NCI-H748 (cell line): ENCODE measurements at regions not wholly inside any gene's neighbourhood (a gene's known extent, or its start where the extent isn't known, plus 50 kb on each side); places are given as distances from the start of the nearest gene placed in this dataset.
A peak's percentile ranks its signal among the peaks of the same experiment; 100 is the strongest.
"Not testable (repeated sequence)": the region's sequence is repeated elsewhere in the genome, so short reads cannot be mapped to it uniquely, and the experiment has no call there.

Source experiments
- DNase-seq: peaks from one replicate; lab custom pipeline; 2025; ENCODE audit not compliant: unreplicated experiment; lab: John Stamatoyannopoulos, UW

DNA sequence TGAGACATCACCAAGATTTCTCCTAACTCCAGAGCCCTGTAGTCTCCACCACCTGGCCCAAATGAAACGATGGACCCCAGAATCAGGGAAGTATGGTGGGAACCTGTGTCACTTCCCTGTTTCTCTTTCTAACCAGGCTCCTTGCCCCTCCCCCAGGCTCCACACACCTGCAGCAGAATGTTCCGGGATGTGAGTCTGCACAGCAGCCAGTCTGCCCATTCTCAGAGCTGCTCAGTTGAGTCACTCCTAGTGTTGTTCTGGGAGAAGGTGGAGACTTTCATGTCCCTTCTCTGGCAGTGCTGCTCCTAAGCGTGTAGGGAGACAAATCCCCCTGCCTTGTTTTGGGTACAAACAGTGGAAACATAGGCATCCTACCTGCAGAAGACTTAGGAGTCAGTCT, 76.0 kb upstream of the XPA start:
- DNase-seq: no peak

DNA sequence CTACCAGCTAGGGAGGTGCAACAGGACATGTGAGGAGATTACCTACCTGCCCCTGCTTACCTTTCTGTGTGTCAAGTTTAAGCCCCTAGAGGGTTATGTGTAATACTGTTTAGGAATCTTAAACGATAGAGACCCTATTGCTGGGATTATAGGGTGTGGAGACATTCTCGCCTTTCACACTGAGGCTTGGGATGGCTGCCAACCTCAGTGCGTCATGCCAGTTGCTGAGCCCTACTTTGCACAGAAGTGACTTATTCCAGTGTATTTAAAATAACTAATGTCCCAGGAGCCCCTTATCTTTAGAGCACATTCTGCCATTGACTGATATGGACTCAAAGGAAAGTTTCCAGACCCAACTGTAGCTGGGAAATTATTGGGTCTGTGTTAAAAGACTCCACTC, 76.6 kb upstream of the XPA start:
- no peak for DNase-seq

DNA sequence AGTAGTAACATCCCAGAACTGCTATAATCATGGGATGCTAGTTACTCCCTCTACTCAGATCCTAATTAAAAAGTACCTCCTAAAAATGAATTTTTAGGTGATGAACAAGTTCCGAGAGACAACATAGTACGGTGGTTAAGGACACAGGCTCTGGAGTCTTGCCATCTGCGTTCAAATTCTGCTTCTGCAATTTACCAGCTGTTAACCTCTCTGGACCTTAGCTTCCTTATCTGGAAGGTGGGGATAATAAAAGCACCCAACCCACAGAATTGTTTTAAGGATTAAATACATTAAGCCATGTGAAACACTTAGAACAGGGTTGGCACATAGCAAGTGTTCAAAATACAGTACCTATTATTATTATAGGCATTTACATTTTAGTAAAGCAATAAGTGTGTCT, 77.5 kb upstream of the XPA start:
- no peak for DNase-seq

DNA sequence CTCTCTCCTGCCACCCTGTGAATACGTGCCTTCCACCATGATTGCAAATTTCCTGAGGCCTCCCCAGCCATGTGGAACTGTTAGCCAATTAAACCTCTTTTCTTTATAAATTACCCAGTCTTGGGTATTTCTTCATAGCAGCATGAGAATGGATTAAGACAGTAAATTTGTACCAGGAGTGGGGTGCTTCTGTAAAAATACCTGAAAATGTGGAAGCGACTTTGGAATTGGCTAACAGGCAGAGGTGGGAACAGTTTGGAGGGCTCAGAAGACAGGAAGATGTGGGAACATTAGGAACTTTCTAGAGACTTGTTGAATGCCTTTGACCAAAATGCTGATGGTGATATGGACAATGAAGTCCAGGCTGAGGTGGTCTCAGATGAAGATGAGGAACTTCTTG, 74.3 kb upstream of the FOXE1 start:
- not testable (repeated sequence) for DNase-seq

DNA sequence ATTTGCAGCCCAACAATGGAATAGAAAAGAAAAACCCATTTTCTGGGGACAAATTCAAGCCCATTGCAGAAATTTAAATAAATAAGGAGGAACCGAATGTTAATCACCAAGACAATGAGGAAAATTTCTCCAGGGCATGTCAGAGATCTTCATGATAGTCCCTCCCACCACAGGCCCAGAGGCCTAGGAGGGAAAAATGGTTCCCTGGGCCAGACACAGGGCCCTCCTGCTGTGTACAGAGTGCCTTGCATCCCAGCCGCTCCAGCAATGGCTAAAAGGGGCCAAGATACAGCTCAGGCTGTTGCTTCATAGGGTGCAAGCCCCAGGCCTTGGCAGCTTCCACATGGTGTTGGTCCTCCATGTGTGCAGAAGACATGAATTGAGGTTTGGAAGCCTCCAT, 73.4 kb upstream of the FOXE1 start:
- no peak for DNase-seq

DNA sequence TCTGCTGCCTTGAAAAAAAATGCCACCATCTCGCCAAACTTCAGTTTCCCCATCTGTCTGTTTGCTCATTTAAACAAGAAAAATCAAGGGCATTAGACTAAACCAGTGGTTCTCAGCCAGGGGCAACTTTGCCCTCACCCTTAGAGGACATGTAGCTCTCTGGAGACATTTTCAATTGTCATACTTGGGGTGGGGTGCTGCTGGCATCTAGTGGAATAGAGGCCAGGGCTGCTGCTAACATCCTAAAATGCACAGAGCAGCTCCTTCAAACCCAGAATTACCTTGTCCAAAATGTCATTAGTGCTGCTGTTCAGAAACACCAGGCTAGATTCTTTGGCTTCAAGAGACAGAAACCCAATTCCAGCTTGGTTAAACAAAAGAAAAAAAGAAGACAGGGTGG, 71.1 kb upstream of the FOXE1 start:
- no peak for DNase-seq

DNA sequence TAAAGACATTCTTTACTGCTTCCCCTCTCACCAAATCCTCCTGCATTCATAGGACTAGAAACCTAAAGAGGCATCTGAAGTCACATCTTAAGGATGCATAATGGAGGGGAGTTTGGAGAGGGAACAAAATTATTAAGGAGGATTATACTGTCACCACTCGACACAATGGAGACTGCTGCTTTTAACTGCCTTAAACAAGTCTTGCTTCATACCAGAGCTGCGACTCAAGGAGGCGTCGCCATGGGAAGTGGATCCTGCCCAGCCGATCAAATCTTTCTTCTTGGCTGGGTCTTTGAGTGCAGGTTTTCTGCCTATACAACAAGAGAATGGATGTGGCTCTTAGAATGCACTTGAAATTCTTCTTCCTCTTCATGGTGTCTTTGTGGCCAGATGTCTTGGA, 66.7 kb upstream of the FOXE1 start:
- DNase-seq: no peak

DNA sequence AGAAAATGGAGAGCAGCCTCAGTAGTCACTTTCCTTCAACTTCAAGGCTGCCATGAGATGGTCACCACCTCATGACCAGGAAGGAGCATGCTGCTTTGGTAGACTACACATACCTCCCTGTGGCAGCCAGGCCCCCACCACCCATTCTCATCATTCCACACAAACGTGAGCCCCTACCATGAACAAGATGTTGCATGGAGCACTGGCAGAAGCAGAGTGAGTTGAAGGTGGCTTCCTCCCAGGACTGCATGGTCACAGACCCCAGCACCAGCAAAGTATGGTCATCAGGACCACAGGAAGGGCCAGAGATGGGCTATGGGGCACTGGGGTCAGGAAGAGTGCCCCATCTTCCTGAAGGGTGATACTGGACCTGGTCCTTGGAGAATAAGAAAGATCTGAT, 65.5 kb upstream of the FOXE1 start:
- DNase-seq: no peak

DNA sequence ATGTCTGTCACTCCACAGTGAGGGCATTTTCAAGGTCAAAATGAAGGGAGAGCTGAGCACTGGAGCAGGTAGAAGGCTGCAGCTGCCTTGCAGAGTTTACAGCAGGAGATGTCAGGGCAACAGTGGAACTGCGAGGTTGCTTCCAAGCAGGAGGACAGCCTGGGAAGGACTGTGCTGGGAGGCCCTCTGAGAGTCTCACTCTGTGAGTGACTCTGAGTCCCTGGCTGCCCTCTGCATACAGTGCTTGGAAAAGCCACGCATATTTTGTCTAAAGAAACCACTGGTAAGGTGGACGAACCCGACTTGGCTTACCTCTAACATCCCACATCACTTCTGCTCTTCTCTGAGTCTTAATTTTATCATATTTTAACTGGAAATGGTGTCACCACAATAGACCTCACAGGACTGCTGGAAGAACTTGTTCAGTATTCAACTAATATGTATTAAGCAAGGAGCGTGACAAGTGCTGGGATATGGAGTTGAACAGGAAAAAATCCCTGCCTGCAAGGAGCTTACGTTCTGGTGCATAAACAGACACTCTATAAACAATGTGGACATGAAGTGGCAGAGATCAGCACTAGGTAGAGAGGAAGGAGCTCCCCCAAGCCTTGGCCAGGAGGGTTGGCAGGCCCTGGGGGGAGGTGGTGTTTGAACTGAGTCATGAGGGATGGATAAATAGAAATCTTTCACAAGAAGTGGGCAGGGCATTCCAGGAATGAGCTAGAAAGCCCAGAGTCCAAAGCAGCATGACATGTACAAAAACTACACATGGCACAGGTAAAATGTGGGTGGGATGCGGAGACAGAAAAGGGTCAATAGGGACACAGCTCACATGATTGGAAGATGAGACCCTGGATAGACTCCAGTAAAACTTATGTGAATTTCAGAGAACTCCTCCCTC, 64.0 kb upstream of the FOXE1 start:
- no peak for DNase-seq

DNA sequence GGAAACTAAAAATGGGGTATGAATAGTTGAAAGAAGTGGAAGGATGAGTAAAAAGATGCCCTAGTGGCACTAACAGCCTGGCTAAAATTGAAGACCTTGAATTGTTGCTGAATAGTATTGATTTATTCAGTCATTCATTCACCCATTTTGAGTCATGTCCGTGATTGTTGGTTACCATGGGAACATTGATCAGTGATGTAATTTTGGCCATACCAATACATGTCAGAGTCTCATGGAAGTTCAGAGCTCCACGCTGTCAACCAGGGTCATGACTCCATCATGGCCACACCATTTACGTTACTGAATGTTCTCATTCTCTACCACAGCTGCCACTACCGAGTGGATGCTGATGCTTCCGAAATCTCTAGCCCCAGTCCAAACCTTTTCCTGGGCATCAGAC, 62.5 kb upstream of the FOXE1 start:
- no peak for DNase-seq

DNA sequence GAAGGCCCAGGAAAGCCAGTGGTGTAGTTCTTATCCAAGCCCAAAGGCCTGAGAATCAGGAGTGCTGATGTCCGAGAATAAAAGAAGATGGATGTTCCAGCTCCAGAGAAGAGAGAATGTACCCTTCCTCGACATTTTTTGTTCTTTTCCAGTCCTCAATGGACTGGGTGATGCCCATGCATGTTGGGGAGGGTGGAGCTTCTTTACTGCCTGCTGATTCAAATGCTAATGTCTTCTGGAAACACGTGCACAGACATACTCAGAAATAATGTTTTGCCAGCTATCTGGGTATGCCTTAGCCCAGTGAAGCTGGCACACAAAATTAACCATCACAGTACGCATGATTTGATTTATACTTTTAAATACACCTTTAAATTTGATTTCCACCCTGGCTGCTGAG, 61.5 kb upstream of the FOXE1 start:
- no peak for DNase-seq

DNA sequence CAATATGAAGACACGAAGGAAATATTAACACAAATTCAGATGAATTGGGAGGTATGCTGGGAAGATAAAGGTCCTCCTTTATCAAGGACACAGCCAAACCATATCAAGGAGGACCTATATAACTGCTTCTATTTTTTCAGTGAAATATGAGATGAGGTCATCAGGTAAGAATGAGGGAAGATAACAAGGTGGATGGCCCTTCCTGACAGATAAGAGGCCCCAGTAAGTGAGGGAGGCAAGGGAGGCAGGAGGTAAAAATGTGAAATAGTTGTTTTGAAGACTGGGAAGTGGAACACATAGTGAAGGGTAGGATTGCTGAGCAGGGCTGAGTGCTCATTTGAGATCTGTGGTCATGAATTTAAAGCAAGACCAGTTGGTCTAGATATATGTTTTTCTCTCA, 60.0 kb upstream of the FOXE1 start:
- DNase-seq: no peak

DNA sequence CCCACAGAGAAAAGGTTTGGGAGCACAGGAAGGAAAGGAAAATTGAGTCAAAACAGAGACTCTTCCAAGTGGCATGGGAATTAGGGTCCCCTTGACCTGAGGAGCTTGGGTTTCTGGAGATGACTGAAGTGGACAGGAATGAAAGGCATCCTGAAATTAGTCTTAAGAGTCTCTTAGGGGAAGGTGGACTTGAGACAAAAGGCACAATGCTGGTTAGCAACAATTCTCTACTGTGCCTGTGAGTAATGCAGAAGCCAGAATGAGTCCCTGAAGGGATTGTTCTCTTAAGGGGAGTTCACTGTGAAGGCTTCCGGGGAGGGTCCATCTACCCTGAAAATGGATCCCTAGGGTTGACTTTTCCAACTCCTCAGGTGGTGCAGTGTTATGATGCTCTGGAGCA, 58.4 kb upstream of the FOXE1 start:
- no peak for DNase-seq

DNA sequence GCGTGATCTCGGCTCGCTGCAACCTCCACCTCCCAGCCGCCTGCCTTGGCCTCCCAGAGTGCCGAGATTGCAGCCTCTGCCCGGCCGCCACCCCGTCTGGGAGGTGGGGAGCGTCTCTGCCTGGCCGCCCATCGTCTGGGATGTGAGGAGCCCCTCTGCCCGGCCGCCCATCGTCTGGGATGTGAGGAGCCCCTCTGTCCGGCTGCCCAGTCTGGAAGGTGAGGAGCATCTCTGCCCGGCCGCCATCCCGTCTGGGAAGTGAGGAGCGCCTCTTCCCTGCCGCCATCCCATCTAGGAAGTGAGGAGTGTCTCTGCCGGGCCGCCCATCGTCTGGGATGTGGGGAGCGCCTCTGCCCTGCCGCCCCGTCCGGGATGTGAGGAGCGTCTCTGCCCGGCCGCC, 56.9 kb upstream of the FOXE1 start:
- DNase-seq: not testable (repeated sequence)

DNA sequence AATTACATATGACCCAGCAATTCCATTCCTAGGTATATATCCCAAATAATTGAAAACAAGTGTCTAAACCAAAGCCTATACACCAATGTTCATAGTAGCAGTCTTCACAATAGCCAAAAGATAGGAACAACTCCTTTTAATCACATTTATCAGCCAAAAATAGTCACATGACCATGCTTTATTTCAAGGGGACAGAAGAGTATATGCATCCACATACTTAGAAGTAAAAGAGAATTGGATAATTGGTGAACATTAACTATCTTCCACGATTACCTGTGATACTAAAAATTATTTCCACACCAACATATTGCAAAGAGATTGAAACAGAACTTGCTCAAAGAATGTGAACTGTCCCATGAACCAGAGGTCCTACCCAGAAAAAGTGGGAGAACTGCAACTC, 51.8 kb upstream of the FOXE1 start:
- DNase-seq: no peak

DNA sequence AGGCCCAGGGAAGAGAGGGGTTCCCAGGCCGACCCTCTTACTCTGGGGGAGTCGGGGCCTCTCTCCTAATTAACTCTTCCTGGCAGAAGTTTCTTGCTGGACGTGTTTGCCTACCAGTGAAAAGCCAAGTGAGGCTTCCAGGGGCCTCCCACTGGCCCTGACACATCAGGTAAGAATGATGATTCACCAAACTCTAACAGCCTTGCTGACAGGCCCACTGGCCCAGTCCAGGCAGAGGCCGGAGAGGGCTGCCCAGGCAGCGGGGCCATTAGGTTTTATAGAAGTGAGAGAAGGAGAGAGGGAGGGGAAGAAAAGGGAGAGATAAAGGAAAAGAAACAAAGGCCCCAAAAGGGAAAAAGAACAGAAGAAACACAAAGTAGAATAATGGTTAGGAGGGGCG, 50.8 kb upstream of the FOXE1 start:
- DNase-seq: no peak

DNA sequence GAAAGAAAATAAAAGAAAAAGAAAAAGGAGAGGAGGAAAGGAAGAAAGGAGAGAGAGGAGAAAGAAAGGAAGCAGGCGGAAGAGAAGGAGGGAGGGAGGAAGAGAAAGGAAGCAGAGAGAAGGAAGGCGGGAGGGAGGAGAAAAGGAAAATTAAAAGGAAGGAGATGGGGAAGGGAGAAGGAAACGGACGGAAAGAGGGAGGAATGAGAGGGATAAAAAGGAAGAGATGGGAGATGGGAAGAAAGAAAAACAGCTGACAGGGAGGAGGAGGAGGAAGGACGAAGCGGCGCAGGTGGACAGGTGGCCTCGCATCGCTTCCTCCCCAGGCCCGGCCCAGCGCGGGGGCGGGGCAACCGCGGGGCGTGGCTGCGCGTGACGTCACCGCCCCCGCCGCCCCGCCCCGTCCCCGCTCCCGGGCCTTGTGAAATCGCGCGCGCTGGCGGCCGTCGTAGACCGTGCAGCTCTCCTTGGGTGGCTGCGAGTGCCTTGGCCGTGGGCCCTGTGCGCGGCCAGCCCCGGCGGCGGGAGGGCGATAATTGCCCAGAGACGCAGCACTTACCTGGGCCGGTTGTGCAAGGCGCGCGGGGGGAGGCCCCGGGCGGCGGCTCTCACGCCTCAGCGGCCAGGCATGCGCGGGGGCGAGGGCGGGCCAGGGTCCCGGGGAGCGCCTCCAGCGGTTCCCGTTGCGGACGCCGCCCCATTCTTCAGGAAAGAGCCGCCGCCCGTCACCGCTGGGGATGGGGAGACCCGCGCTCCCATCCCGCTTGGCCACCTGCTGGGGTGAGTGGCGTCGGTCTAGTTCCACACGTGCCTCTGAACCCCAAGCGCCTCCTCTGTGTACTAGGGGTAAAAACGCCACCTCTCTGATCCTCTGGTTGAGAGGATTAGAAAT, 49.6 kb upstream of the FOXE1 start:
- DNase-seq: peak; percentile 89
